ENCODE measurements at regions not wholly inside any gene's neighbourhood (a gene's known extent, or its start where the extent isn't known, plus 50 kb on each side); places are given as distances from the start of the nearest gene placed in this dataset.

- H3K4me3 ChIP-seq (ENCODE audit: low read length) = no peak overlapping the region
- no peak for DNase-seq (ENCODE audit: low read depth, low spot score)
Measured at GRCh38 chr13:48181482-48182145, 51.4 kb upstream of the ITM2B start.

- DNase-seq (ENCODE audit: low read depth, low spot score) = no peak
- H3K4me3 ChIP-seq (ENCODE audit: low read length) = no peak overlapping the region
Measured at GRCh38 chr13:48178126-48178525, 54.9 kb upstream of the ITM2B start.

GRCh38 chr13:48176781-48177180 lies 56.2 kb upstream of the ITM2B start:
- no peak overlapping the region for H3K4me3 ChIP-seq (ENCODE audit: low read length)
- no peak for DNase-seq (ENCODE audit: low read depth, low spot score)

- no peak for DNase-seq (ENCODE audit: low read depth, low spot score)
- no peak overlapping the region for H3K4me3 ChIP-seq (ENCODE audit: low read length)
Measured at GRCh38 chr13:48175185-48175584, 57.8 kb upstream of the ITM2B start.

GRCh38 chr13:48167866-48168265 lies 65.1 kb upstream of the ITM2B start:
- H3K4me3 ChIP-seq (ENCODE audit: low read length) = no peak overlapping the region
- no peak for DNase-seq (ENCODE audit: low read depth, low spot score)

GRCh38 chr13:48165727-48166126 lies 67.3 kb upstream of the ITM2B start:
- no peak for DNase-seq (ENCODE audit: low read depth, low spot score)
- H3K4me3 ChIP-seq (ENCODE audit: low read length) = no peak overlapping the region

GRCh38 chr13:48165063-48165462 lies 67.9 kb upstream of the ITM2B start:
- H3K4me3 ChIP-seq (ENCODE audit: low read length) = no peak overlapping the region
- no peak for DNase-seq (ENCODE audit: low read depth, low spot score)

- no peak for DNase-seq (ENCODE audit: low read depth, low spot score)
- H3K4me3 ChIP-seq (ENCODE audit: low read length) = no peak overlapping the region
Measured at GRCh38 chr13:48163061-48163460, 68.2 kb upstream of the MED4 start.

- H3K4me3 ChIP-seq (ENCODE audit: low read length) = no peak overlapping the region
- no peak for DNase-seq (ENCODE audit: low read depth, low spot score)
Measured at GRCh38 chr13:48162217-48162616, 67.3 kb upstream of the MED4 start.

GRCh38 chr13:48161530-48162179 lies 66.8 kb upstream of the MED4 start:
- no peak for DNase-seq (ENCODE audit: low read depth, low spot score)
- no peak overlapping the region for H3K4me3 ChIP-seq (ENCODE audit: low read length)

- no peak overlapping the region for H3K4me3 ChIP-seq (ENCODE audit: low read length)
- no peak for DNase-seq (ENCODE audit: low read depth, low spot score)
Measured at GRCh38 chr13:48160606-48161278, 65.8 kb upstream of the MED4 start.

GRCh38 chr13:48159826-48160225 lies 64.9 kb upstream of the MED4 start:
- no peak overlapping the region for H3K4me3 ChIP-seq (ENCODE audit: low read length)
- no peak for DNase-seq (ENCODE audit: low read depth, low spot score)

GRCh38 chr13:48159401-48159800 lies 64.5 kb upstream of the MED4 start:
- DNase-seq (ENCODE audit: low read depth, low spot score) = no peak
- H3K4me3 ChIP-seq (ENCODE audit: low read length) = no peak overlapping the region

GRCh38 chr13:48158915-48159314 lies 64.0 kb upstream of the MED4 start:
- DNase-seq (ENCODE audit: low read depth, low spot score) = no peak
- no peak overlapping the region for H3K4me3 ChIP-seq (ENCODE audit: low read length)

- no peak overlapping the region for H3K4me3 ChIP-seq (ENCODE audit: low read length)
- DNase-seq (ENCODE audit: low read depth, low spot score) = no peak
Measured at GRCh38 chr13:48158290-48158689, 63.4 kb upstream of the MED4 start.

GRCh38 chr13:48156466-48156865 lies 61.6 kb upstream of the MED4 start:
- H3K4me3 ChIP-seq (ENCODE audit: low read length) = no peak overlapping the region
- peak; percentile 45 for DNase-seq (ENCODE audit: low read depth, low spot score)

GRCh38 chr13:48155848-48156247 lies 60.9 kb upstream of the MED4 start:
- DNase-seq (ENCODE audit: low read depth, low spot score) = peak; percentile 75

GRCh38 chr13:48154671-48155070 lies 59.8 kb upstream of the MED4 start:
- DNase-seq (ENCODE audit: low read depth, low spot score) = no peak
- H3K4me3 ChIP-seq (ENCODE audit: low read length) = no peak overlapping the region

More at GRCh38 chr13:48155848-48156247, 60.9 kb upstream of the MED4 start:
- H3K4me3 ChIP-seq (ENCODE audit: low read length) = no peak overlapping the region

- no peak for DNase-seq (ENCODE audit: low read depth, low spot score)
- H3K4me3 ChIP-seq (ENCODE audit: low read length) = no peak overlapping the region
Measured at GRCh38 chr13:48153186-48153585, 58.3 kb upstream of the MED4 start.

GRCh38 chr13:48151363-48152161 lies 56.7 kb upstream of the MED4 start:
- no peak for DNase-seq (ENCODE audit: low read depth, low spot score)
- no peak overlapping the region for H3K4me3 ChIP-seq (ENCODE audit: low read length)
